IMR-90 (cell line): ENCODE measurements at regions not wholly inside any gene's neighbourhood (a gene's known extent, or its start where the extent isn't known, plus 50 kb on each side); places are given as distances from the start of the nearest gene placed in this dataset.

Source experiments
- ATAC-seq: fragments of 200-7000 bp; cut with Tn5 transposase; 2 replicates; pipeline ENCODE4 v1.9.1; 2020; ENCODE audit warnings: low read depth, mild to moderate bottlenecking, moderate library complexity
- BruUV-seq: library from RNA; stranded (reverse); fragments of 400-500 nt; replicated peaks from 2 replicates; lab custom pipeline; 2021; lab: Mats Ljungman, UMichigan
- CTCF ChIA-PET: fragments of 300-600 bp; formaldehyde crosslinking; extraction: SDS; loops from one replicate; lab custom pipeline; 2021; ENCODE audit warnings: antibody characterized with exemption; lab: Yijun Ruan, JAX
- POLR2A ChIA-PET: fragments of 300-600 bp; sonication (Branson Sonifier 250); formaldehyde crosslinking; loops from one replicate; lab custom pipeline; 2022; ENCODE audit warnings: antibody characterized with exemption; ENCODE audit not compliant: unreplicated experiment; lab: Charles Lee
- DNase-seq: peaks from one replicate; pipeline ENCODE4 v3.0.0; 2013
- H2AFZ ChIP-seq: replicated peaks from 2 replicates; pipeline ENCODE3; 2013; ENCODE audit warnings: low read length, mild to moderate bottlenecking; ENCODE audit not compliant: poor library complexity
- H2AK5ac ChIP-seq: 2 replicates; pipeline ENCODE4 v1.6.1; 2013; ENCODE audit warnings: low read depth, low read length, inconsistent platforms
- H2AK9ac ChIP-seq: replicated peaks from 2 replicates; pipeline ENCODE3; 2013; ENCODE audit warnings: mild to moderate bottlenecking, low read depth, low read length, moderate library complexity; ENCODE audit not compliant: poor library complexity
- H2BK120ac ChIP-seq: 2 replicates; pipeline ENCODE4 v1.6.1; 2013; ENCODE audit warnings: low read depth, low read length, inconsistent platforms
- H2BK15ac ChIP-seq: 3 replicates; pipeline ENCODE4 v1.6.1; 2013; ENCODE audit warnings: low read depth, low read length, inconsistent platforms
- H2BK20ac ChIP-seq: 2 replicates; pipeline ENCODE4 v1.6.1; 2013; ENCODE audit warnings: low read depth, mild to moderate bottlenecking, inconsistent platforms, low read length, moderate library complexity
- H2BK5ac ChIP-seq: 2 replicates; pipeline ENCODE4 v1.6.1; 2013; ENCODE audit warnings: mild to moderate bottlenecking, low read depth, low read length, inconsistent platforms; ENCODE audit not compliant: poor library complexity, severe bottlenecking
- H3K14ac ChIP-seq: replicated peaks from 2 replicates; pipeline ENCODE4 v1.6.1; 2013; ENCODE audit warnings: low read depth, low read length, inconsistent platforms
- H3K18ac ChIP-seq: 2 replicates; pipeline ENCODE4 v1.6.1; 2013; ENCODE audit warnings: low read depth, low read length, control low read depth
- H3K23ac ChIP-seq: 2 replicates; pipeline ENCODE4 v1.6.1; 2013; ENCODE audit warnings: low read depth, low read length, inconsistent platforms
- H3K27ac ChIP-seq: 2 replicates; pipeline ENCODE4 v1.5.1; 2013; ENCODE audit warnings: mild to moderate bottlenecking, control low read depth, low read length; ENCODE audit not compliant: insufficient read depth
- H3K27me3 ChIP-seq: 2 replicates; pipeline ENCODE4 v1.6.1; 2013; ENCODE audit warnings: low read length; ENCODE audit not compliant: control insufficient read depth, insufficient read depth
- H3K36me3 ChIP-seq: 2 replicates; pipeline ENCODE4 v1.6.1; 2013; ENCODE audit warnings: low read length, mixed read lengths; ENCODE audit not compliant: control insufficient read depth, insufficient read depth
- H3K4ac ChIP-seq: 2 replicates; pipeline ENCODE4 v1.6.1; 2013; ENCODE audit warnings: low read depth, low read length, inconsistent platforms
- H3K4me1 ChIP-seq: 2 replicates; pipeline ENCODE4 v1.6.1; 2013; ENCODE audit warnings: low read length, mixed read lengths; ENCODE audit not compliant: control insufficient read depth, insufficient read depth
- H3K4me2 ChIP-seq: 2 replicates; pipeline ENCODE4 v1.6.1; 2013; ENCODE audit warnings: low read depth, mild to moderate bottlenecking, control low read depth, low read length, moderate library complexity
- H3K4me3 ChIP-seq: 2 replicates; pipeline ENCODE4 v1.5.1; 2013; ENCODE audit warnings: low read depth, mild to moderate bottlenecking, control low read depth, low read length, moderate library complexity; ENCODE audit not compliant: insufficient read depth
- H3K56ac ChIP-seq: 2 replicates; pipeline ENCODE4 v1.6.1; 2013; ENCODE audit warnings: low read length, inconsistent platforms; ENCODE audit not compliant: insufficient read depth; ENCODE audit errors: extremely low read depth
- H3K79me1 ChIP-seq, 2 experiments: 2 replicates each; pipeline ENCODE4 v1.6.1; 2013; ENCODE audit warnings: low read length in 2 of 2, inconsistent platforms in 1 of 2, low read depth in 1 of 2
- H3K9ac ChIP-seq: 2 replicates; pipeline ENCODE4 v1.6.1; 2013; ENCODE audit warnings: low read depth, low read length, control low read depth
- H3K9me1 ChIP-seq: 2 replicates; pipeline ENCODE4 v1.6.1; 2013; ENCODE audit warnings: low read length, inconsistent platforms; ENCODE audit not compliant: insufficient read depth
- H3K9me3 ChIP-seq: 2 replicates; pipeline ENCODE4 v1.6.1; 2013; ENCODE audit warnings: low read length; ENCODE audit not compliant: control insufficient read depth, insufficient read depth
- H4K20me1 ChIP-seq: 2 replicates; pipeline ENCODE4 v1.6.1; 2013; ENCODE audit warnings: low read length, inconsistent platforms; ENCODE audit not compliant: insufficient read depth
- H4K5ac ChIP-seq: 2 replicates; pipeline ENCODE4 v1.6.1; 2013; ENCODE audit warnings: mild to moderate bottlenecking, low read depth, low read length, control low read depth
- H4K8ac ChIP-seq, 2 experiments: 2 replicates each; pipeline ENCODE4 v1.6.1; 2013; ENCODE audit warnings: low read depth in 2 of 2, low read length in 2 of 2, control low read depth in 1 of 2, inconsistent platforms in 1 of 2
- H4K91ac ChIP-seq: 2 replicates; pipeline ENCODE4 v1.6.1; 2013; ENCODE audit warnings: low read depth, low read length, inconsistent platforms; ENCODE audit not compliant: insufficient read depth
- BHLHE40 ChIP-seq: fragments of 150-350 bp; IDR thresholded peaks from 2 replicates; pipeline ENCODE4 v1.6.1; 2016; ENCODE audit warnings: mild to moderate bottlenecking, low read depth, low read length
- CEBPB ChIP-seq: IDR thresholded peaks from 2 replicates; pipeline ENCODE4 v1.6.1; 2012; ENCODE audit warnings: low read depth, low read length, improper control_type of control experiment
- CHD1 ChIP-seq: IDR thresholded peaks from 2 replicates; pipeline ENCODE4 v1.6.1; 2012; ENCODE audit warnings: low read depth, low read length, improper control_type of control experiment
- FOS ChIP-seq: fragments of 150-350 bp; IDR thresholded peaks from 2 replicates; pipeline ENCODE4 v1.6.1; 2016; ENCODE audit warnings: low read depth, low read length
- MAFK ChIP-seq: IDR thresholded peaks from 2 replicates; pipeline ENCODE4 v1.6.1; 2012; ENCODE audit warnings: low read depth, low read length, improper control_type of control experiment
- MAZ ChIP-seq: IDR thresholded peaks from 2 replicates; pipeline ENCODE4 v1.6.1; 2012; ENCODE audit warnings: low read depth, mild to moderate bottlenecking, low read length, improper control_type of control experiment, moderate library complexity, borderline replicate concordance
- MXI1 ChIP-seq: IDR thresholded peaks from 2 replicates; pipeline ENCODE4 v1.6.1; 2012; ENCODE audit warnings: low read depth, mild to moderate bottlenecking, low read length, moderate library complexity, borderline replicate concordance
- NFE2L2 ChIP-seq: fragments of 150-350 bp; IDR thresholded peaks from 2 replicates; pipeline ENCODE4 v1.6.1; 2016; ENCODE audit warnings: low read depth, mild to moderate bottlenecking, low read length
- POLR2A ChIP-seq: IDR thresholded peaks from 2 replicates; pipeline ENCODE4 v1.6.1; 2012; ENCODE audit warnings: mild to moderate bottlenecking, low read depth, low read length
- RAD21 ChIP-seq: IDR thresholded peaks from 2 replicates; pipeline ENCODE4 v1.6.1; 2012; ENCODE audit warnings: low read length, improper control_type of control experiment
- RCOR1 ChIP-seq: IDR thresholded peaks from 2 replicates; pipeline ENCODE4 v1.6.1; 2012; ENCODE audit warnings: mild to moderate bottlenecking, low read length, improper control_type of control experiment; ENCODE audit not compliant: insufficient replicate concordance
- RFX5 ChIP-seq: IDR thresholded peaks from 2 replicates; pipeline ENCODE4 v1.8.0; 2012; ENCODE audit warnings: low read depth, mild to moderate bottlenecking, low read length, moderate library complexity
- SMC3 ChIP-seq: fragments of 150-350 bp; IDR thresholded peaks from 2 replicates; pipeline ENCODE4 v1.6.1; 2016; ENCODE audit warnings: low read depth, mild to moderate bottlenecking, antibody characterized with exemption, low read length, moderate library complexity
- WGBS, 2 experiments: methylation state at CpG; one replicate each; pipeline versions ENCODE4 v1.1.5 to v1.1.7; 2013; ENCODE audit warnings: missing lambda C conversion rate in 2 of 2; ENCODE audit not compliant: insufficient read length in 1 of 2; ENCODE audit errors: extremely low coverage in 2 of 2; 5-methylcytosine and 5-hydroxymethylcytosine counted together
- dilution Hi-C: fragments of 300-500 bp; cut with HindIII; formaldehyde crosslinking; loops from one replicate; pipeline ENCODE4 v1.14.3; 2018; ENCODE audit warnings: low sequenced_read_pairs; ENCODE audit not compliant: unreplicated experiment
- in situ Hi-C: fragments of 300-500 bp; cut with MboI; formaldehyde crosslinking; loops from 3 replicates; pipeline ENCODE4 v1.14.3; 2019; ENCODE audit warnings: low sequenced_read_pairs, inconsistent platforms, mixed read lengths
- intact Hi-C: fragments of 100-400 bp; cut with micrococcal nuclease; formaldehyde crosslinking; loops from 2 replicates; pipeline ENCODE4 v1.10.0; 2022
- TF ChIP-seq, protein P1 (sequence below): conservative IDR thresholded peaks from 2 replicates; pipeline ENCODE4 v1.5.1; 2012; ENCODE audit warnings: mild to moderate bottlenecking, low read depth, low read length, improper control_type of control experiment
- TF ChIP-seq, protein P2 (sequence below): fragments of 150-350 bp; IDR thresholded peaks from 2 replicates; pipeline ENCODE4 v1.6.1; 2017; ENCODE audit warnings: mild to moderate bottlenecking, antibody characterized with exemption, low read length, low read depth
- TF ChIP-seq, protein P3 (sequence below): fragments of 150-350 bp; IDR thresholded peaks from 2 replicates; pipeline ENCODE4 v1.6.1; 2016; ENCODE audit warnings: low read depth, mild to moderate bottlenecking, low read length, moderate library complexity, borderline replicate concordance

DNA sequence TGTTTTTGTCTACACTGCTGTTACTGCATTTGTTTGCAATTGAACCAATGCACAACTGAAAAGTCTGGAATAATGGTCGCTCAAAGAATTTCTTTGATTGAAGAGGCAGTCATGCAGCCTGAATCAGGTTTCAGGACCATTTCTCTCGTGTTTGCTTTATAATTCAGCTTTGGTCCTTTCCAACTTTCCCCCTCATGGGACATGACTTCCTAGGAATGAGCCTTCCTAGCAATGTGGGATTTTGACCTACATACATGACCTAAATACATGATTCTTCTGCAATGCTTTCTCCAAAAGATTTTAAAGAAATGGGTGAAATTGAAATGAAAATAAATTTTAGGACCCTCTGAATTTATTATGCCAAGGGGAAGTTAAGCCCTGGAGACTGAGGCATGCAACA, 197.4 kb downstream of the MREG start:
- no peak overlapping the region for H2AFZ ChIP-seq
- H3K56ac ChIP-seq: no peak overlapping the region
- ATAC-seq: no peak
- no peak overlapping the region for H3K9ac ChIP-seq
- no peak overlapping the region for H2AK9ac ChIP-seq
- intact Hi-C loops (no loop called here), in situ Hi-C loops (no loop called here), dilution Hi-C loops (no loop called here)
- POLR2A ChIA-PET: no interaction called here
- CTCF ChIA-PET: interaction anchor here (0.5 kb wide), 1 partner anchor 532 kb away, joined by 4 read pairs; no protein-coding TSS in a partner anchor
- H3K9me3 ChIP-seq: peaks cover 2% of the 10 kb centered on the region; the same call in 1 of the 2 replicates
- H3K36me3 ChIP-seq: no peaks in the 10 kb centered on the region
- H2BK15ac ChIP-seq: no peak overlapping the region
- no peak overlapping the region for H2BK20ac ChIP-seq
- no CpG with 5 or more reads among the region's 2 CpGs for WGBS, 2 experiments
- H2BK120ac ChIP-seq: no peak overlapping the region
- H3K4me1 ChIP-seq: peaks cover 4% of the 10 kb centered on the region; the same call in 1 of the 2 replicates
- no peak for DNase-seq
- no peak overlapping the region for H3K4ac ChIP-seq
- no peaks in the 10 kb centered on the region for H4K20me1 ChIP-seq
- no peak overlapping the region for H4K91ac ChIP-seq
- H3K79me1 ChIP-seq: no peaks in the 10 kb centered on the region
- no peak overlapping the region for H3K14ac ChIP-seq
- H2AK5ac ChIP-seq: no peak overlapping the region
- TF ChIP-seq RAD21 (no peak), NFE2L2 (no peak), FOS (no peak), MXI1 (no peak), RFX5 (no peak), CEBPB (no peak), MAFK (no peak), CHD1 (no peak), BHLHE40 (no peak), POLR2A (no peak), MAZ (no peak), RCOR1 (no peak), SMC3 (no peak)
- TF ChIP-seq, protein P1, sequence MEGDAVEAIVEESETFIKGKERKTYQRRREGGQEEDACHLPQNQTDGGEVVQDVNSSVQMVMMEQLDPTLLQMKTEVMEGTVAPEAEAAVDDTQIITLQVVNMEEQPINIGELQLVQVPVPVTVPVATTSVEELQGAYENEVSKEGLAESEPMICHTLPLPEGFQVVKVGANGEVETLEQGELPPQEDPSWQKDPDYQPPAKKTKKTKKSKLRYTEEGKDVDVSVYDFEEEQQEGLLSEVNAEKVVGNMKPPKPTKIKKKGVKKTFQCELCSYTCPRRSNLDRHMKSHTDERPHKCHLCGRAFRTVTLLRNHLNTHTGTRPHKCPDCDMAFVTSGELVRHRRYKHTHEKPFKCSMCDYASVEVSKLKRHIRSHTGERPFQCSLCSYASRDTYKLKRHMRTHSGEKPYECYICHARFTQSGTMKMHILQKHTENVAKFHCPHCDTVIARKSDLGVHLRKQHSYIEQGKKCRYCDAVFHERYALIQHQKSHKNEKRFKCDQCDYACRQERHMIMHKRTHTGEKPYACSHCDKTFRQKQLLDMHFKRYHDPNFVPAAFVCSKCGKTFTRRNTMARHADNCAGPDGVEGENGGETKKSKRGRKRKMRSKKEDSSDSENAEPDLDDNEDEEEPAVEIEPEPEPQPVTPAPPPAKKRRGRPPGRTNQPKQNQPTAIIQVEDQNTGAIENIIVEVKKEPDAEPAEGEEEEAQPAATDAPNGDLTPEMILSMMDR: no peak
- TF ChIP-seq, protein P2, sequence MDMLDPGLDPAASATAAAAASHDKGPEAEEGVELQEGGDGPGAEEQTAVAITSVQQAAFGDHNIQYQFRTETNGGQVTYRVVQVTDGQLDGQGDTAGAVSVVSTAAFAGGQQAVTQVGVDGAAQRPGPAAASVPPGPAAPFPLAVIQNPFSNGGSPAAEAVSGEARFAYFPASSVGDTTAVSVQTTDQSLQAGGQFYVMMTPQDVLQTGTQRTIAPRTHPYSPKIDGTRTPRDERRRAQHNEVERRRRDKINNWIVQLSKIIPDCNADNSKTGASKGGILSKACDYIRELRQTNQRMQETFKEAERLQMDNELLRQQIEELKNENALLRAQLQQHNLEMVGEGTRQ: no peak
- TF ChIP-seq, protein P3, sequence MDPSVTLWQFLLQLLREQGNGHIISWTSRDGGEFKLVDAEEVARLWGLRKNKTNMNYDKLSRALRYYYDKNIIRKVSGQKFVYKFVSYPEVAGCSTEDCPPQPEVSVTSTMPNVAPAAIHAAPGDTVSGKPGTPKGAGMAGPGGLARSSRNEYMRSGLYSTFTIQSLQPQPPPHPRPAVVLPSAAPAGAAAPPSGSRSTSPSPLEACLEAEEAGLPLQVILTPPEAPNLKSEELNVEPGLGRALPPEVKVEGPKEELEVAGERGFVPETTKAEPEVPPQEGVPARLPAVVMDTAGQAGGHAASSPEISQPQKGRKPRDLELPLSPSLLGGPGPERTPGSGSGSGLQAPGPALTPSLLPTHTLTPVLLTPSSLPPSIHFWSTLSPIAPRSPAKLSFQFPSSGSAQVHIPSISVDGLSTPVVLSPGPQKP: no peak
- H3K27ac ChIP-seq: no peak overlapping the region
- no peak overlapping the region for H4K8ac ChIP-seq
- no peak overlapping the region for H3K18ac ChIP-seq
- no peak overlapping the region for H2BK5ac ChIP-seq
- no peak overlapping the region for H3K4me3 ChIP-seq
- no peak overlapping the region for H4K5ac ChIP-seq
- H3K27me3 ChIP-seq: no peaks in the 10 kb centered on the region; the same call in 1 of the 2 replicates
- no TSS peak for BruUV-seq
- H3K23ac ChIP-seq: no peak overlapping the region
- no peaks in the 10 kb centered on the region for H3K9me1 ChIP-seq
- no peak overlapping the region for H3K4me2 ChIP-seq
